SK-N-SH (cell line): ENCODE measurements at regions not wholly inside any gene's neighbourhood (a gene's known extent, or its start where the extent isn't known, plus 50 kb on each side); places are given as distances from the start of the nearest gene placed in this dataset.

Source experiments
- CTCF ChIA-PET: fragments of 300-600, 350-600 bp; formaldehyde crosslinking; extraction: SDS; loops from one replicate; lab custom pipeline; 2021; lab: Yijun Ruan, JAX
- POLR2A ChIA-PET: fragments of 350-600 bp; sonication (Branson Sonifier 250); formaldehyde crosslinking; extraction: SDS; loops from one replicate; lab custom pipeline; 2020; ENCODE audit warnings: antibody characterized with exemption, inconsistent platforms; lab: Yijun Ruan, JAX
- DNase-seq: peaks from one replicate; pipeline ENCODE4 v3.0.0; 2012
- H2AFZ ChIP-seq: fragments of 200-600 bp; sonication (generic); 2 replicates; pipeline ENCODE4 v1.8.1; 2016; ENCODE audit warnings: antibody characterized with exemption, mild to moderate bottlenecking, low read depth
- H3F3A ChIP-seq: fragments of 200-600 bp; sonication (generic); replicated peaks from 2 replicates; pipeline ENCODE3; 2016; ENCODE audit warnings: antibody characterized with exemption, mild to moderate bottlenecking; ENCODE audit not compliant: insufficient read depth
- H3K27ac ChIP-seq, 2 experiments: fragments of 200-500 bp in 1 of 2; fragments of 200-600 bp in 1 of 2; sonication (Bioruptor generic) in 1 of 2; sonication (generic), shearing (Covaris generic) in 1 of 2; 2 replicates each; pipeline versions ENCODE4 v1.5.1 to v1.6.1; 2014 to 2016; ENCODE audit warnings: low read depth in 2 of 2, inconsistent platforms in 1 of 2, low read length in 1 of 2, mild to moderate bottlenecking in 1 of 2, mixed read lengths in 1 of 2
- H3K27me3 ChIP-seq: fragments of 200-600 bp; sonication (generic), shearing (Covaris generic); 2 replicates; pipeline ENCODE4 v1.6.1; 2016; ENCODE audit warnings: mixed run types; ENCODE audit not compliant: insufficient read depth
- H3K36me3 ChIP-seq, 2 experiments: fragments of 200-500 bp in 1 of 2; fragments of 200-600 bp in 1 of 2; sonication (Bioruptor generic) in 1 of 2; sonication (generic) in 1 of 2; replicated peaks in 1 of 2; 2 replicates each; pipeline versions ENCODE3 to v1.5.1; 2014 to 2016; ENCODE audit warnings: low read length in 1 of 2, mild to moderate bottlenecking in 1 of 2; ENCODE audit not compliant: insufficient read depth in 2 of 2, control insufficient read depth in 1 of 2
- H3K4me1 ChIP-seq, 2 experiments: fragments of 200-500 bp in 1 of 2; fragments of 200-600 bp in 1 of 2; sonication (Bioruptor generic) in 1 of 2; sonication (generic), shearing (Covaris generic) in 1 of 2; 2 replicates each; pipeline versions ENCODE4 v1.5.1 to v1.6.1; 2014 to 2016; ENCODE audit warnings: low read depth in 1 of 2, low read length in 1 of 2, mixed run types in 1 of 2; ENCODE audit not compliant: insufficient read depth in 2 of 2, control insufficient read depth in 1 of 2
- H3K4me2 ChIP-seq: fragments of 200-600 bp; sonication (generic), shearing (Covaris generic); 2 replicates; pipeline ENCODE4 v1.6.1; 2017; ENCODE audit warnings: mixed run types
- H3K4me3 ChIP-seq, 2 experiments: fragments of 200-500 bp in 1 of 2; fragments of 200-600 bp in 1 of 2; sonication (Bioruptor generic) in 1 of 2; sonication (generic), shearing (Covaris generic) in 1 of 2; 2 replicates each; pipeline versions ENCODE4 v1.5.1 to v1.8.1; 2014 to 2016; ENCODE audit warnings: low read depth in 2 of 2, inconsistent platforms in 1 of 2, low read length in 1 of 2, mild to moderate bottlenecking in 1 of 2, mixed read lengths in 1 of 2, moderate library complexity in 1 of 2
- H3K79me2 ChIP-seq: fragments of 200-600 bp; sonication (generic); 2 replicates; pipeline ENCODE4 v1.8.1; 2017; ENCODE audit warnings: mild to moderate bottlenecking; ENCODE audit not compliant: insufficient read depth
- H3K9ac ChIP-seq: fragments of 200-600 bp; sonication (generic); 2 replicates; pipeline ENCODE4 v1.6.1; 2017; ENCODE audit warnings: mixed run types
- H3K9me2 ChIP-seq: fragments of 200-600 bp; sonication (generic); 2 replicates; pipeline ENCODE4 v1.6.1; 2017; ENCODE audit warnings: mixed run types
- H3K9me3 ChIP-seq: fragments of 200-600 bp; sonication (generic); 2 replicates; pipeline ENCODE4 v1.6.1; 2017; ENCODE audit warnings: mixed run types, mild to moderate bottlenecking, moderate library complexity
- H4K20me1 ChIP-seq: fragments of 200-600 bp; sonication (generic); 2 replicates; pipeline ENCODE4 v1.6.1; 2017; ENCODE audit warnings: mild to moderate bottlenecking, mixed run types; ENCODE audit not compliant: insufficient read depth
- CTCF ChIP-seq: fragments of 200-600 bp; sonication (generic); IDR thresholded peaks from 2 replicates; pipeline ENCODE4 v1.6.1; 2017; ENCODE audit warnings: antibody characterized with exemption, mild to moderate bottlenecking, moderate library complexity
- EP300 ChIP-seq, 2 experiments: IDR thresholded peaks; 2 replicates each; pipeline versions ENCODE4 v1.4.0 to v1.6.1; 2012; ENCODE audit warnings: borderline replicate concordance in 1 of 2, low read depth in 1 of 2, low read length in 1 of 2
- FOSL2 ChIP-seq: IDR thresholded peaks from 2 replicates; pipeline ENCODE4 v1.4.0; 2012; ENCODE audit warnings: low read depth, mild to moderate bottlenecking, moderate library complexity, borderline replicate concordance
- GABPA ChIP-seq: IDR thresholded peaks from 2 replicates; pipeline ENCODE4 v1.4.0; 2012; ENCODE audit warnings: low read depth, mild to moderate bottlenecking
- GATA2 ChIP-seq: sonication (generic); formaldehyde crosslinking; IDR thresholded peaks from 2 replicates; pipeline ENCODE4 v1.5.0; 2020; ENCODE audit warnings: mild to moderate bottlenecking, missing genetic modification reagents
- JUND ChIP-seq: IDR thresholded peaks from 2 replicates; pipeline ENCODE4 v1.4.0; 2012
- MEF2A ChIP-seq: IDR thresholded peaks from 2 replicates; pipeline ENCODE4 v1.4.0; 2012; ENCODE audit warnings: low read depth, borderline replicate concordance
- MXI1 ChIP-seq: IDR thresholded peaks from 2 replicates; pipeline ENCODE4 v1.6.1; 2012; ENCODE audit warnings: mild to moderate bottlenecking, low read depth, low read length, improper control_type of control experiment
- NFIC ChIP-seq: IDR thresholded peaks from 2 replicates; pipeline ENCODE4 v1.4.0; 2012; ENCODE audit warnings: borderline replicate concordance
- POLR2AphosphoS5 ChIP-seq: IDR thresholded peaks from 2 replicates; pipeline ENCODE4 v1.6.1; 2012; ENCODE audit warnings: low read depth, low read length
- RAD21 ChIP-seq: IDR thresholded peaks from 2 replicates; pipeline ENCODE4 v1.6.1; 2012; ENCODE audit warnings: mild to moderate bottlenecking, low read length
- RCOR1 ChIP-seq: fragments of 150-350 bp; IDR thresholded peaks from 2 replicates; pipeline ENCODE4 v1.6.1; 2017; ENCODE audit warnings: antibody characterized with exemption, low read length
- RXRA ChIP-seq: IDR thresholded peaks from 2 replicates; pipeline ENCODE4 v1.4.0; 2012; ENCODE audit warnings: low read depth, mild to moderate bottlenecking, borderline replicate concordance
- SMC3 ChIP-seq: IDR thresholded peaks from 2 replicates; pipeline ENCODE4 v1.6.1; 2012; ENCODE audit warnings: low read depth, low read length, improper control_type of control experiment
- TAF1 ChIP-seq: IDR thresholded peaks from 2 replicates; pipeline ENCODE4 v1.6.1; 2012; ENCODE audit warnings: low read depth, mild to moderate bottlenecking, low read length, moderate library complexity, borderline replicate concordance
- TCF12 ChIP-seq: IDR thresholded peaks from 2 replicates; pipeline ENCODE4 v1.4.0; 2012
- USF1 ChIP-seq: IDR thresholded peaks from 2 replicates; pipeline ENCODE4 v1.4.0; 2012; ENCODE audit warnings: low read depth, borderline replicate concordance
- WGBS: methylation state at CpG from one replicate; pipeline ENCODE4 v1.1.6; 2017; ENCODE audit warnings: low lambda C conversion rate; 5-methylcytosine and 5-hydroxymethylcytosine counted together

- TF ChIP-seq CTCF: peak; percentile 79
These were observed 98.5 kb upstream of the PABPC3 start (continued) for GRCh38 chr13:24997367-24997967.

GRCh38 chr13:24998433-24998832, 97.5 kb upstream of the PABPC3 start:
- CTCF ChIA-PET: interaction anchor here (1.1 to 2.1 kb wide), 5 partner anchors 15 to 304 kb away, joined by 3 to 8 read pairs (median 5); no protein-coding TSS in a partner anchor
- H3K4me1 ChIP-seq: no peaks in the 10 kb centered on the region

GRCh38 chr13:25001476-25002206, 94.3 kb upstream of the PABPC3 start:
- Histone ChIP-seq H3K4me1 (no peaks in the 10 kb centered on the region), H3K9ac (no peak overlapping the region), H3K27me3 (no peaks in the 10 kb centered on the region; the same call in 1 of the 2 replicates), H3K36me3 (no peaks in the 10 kb centered on the region), H3F3A (no peaks in the 10 kb centered on the region), H3K9me2 (no peaks in the 10 kb centered on the region), H4K20me1 (no peaks in the 10 kb centered on the region), H3K9me3 (no peaks in the 10 kb centered on the region), H3K27ac (no peak overlapping the region), H3K79me2 (no peaks in the 10 kb centered on the region), H3K4me2 (0 out of 2 replicates have a peak overlapping the region, but pooled peaks have one; percentile 26), H3K4me3 (no peak overlapping the region; a peak in 1 of 4 replicates), H2AFZ (peak overlapping the region; percentile 13; the same call in 1 of the 2 replicates)
- CTCF ChIA-PET: interaction anchor here (0.7 to 1.3 kb wide), 2 partner anchors 7 to 35 kb away, joined by 3 to 4 read pairs; no protein-coding TSS in a partner anchor
- 50% methylated on average over 11 of the region's 11 CpGs for WGBS
- no peak for DNase-seq
- TF ChIP-seq NFIC (no peak), TAF1 (no peak), JUND (no peak), USF1 (no peak), POLR2AphosphoS5 (no peak), TCF12 (no peak), SMC3 (no peak), MEF2A (no peak), RAD21 (no peak), FOSL2 (no peak)
- POLR2A ChIA-PET: no interaction called here

More at GRCh38 chr13:24998433-24998832, 97.5 kb upstream of the PABPC3 start:
- H4K20me1 ChIP-seq: no peaks in the 10 kb centered on the region
- no peaks in the 10 kb centered on the region for H3K36me3 ChIP-seq
- H3K9me2 ChIP-seq: no peaks in the 10 kb centered on the region
- no peak for TF ChIP-seq MXI1
- TF ChIP-seq RXRA: no peak
- no peak for TF ChIP-seq TCF12
- no peak for TF ChIP-seq RAD21
- TF ChIP-seq GABPA: no peak
- TF ChIP-seq TAF1: no peak
- no peak for TF ChIP-seq RCOR1
- no peak for TF ChIP-seq EP300 (IDR thresholded peaks at IDR 0.05; ENCODE audit: borderline replicate concordance in 1 of 2, low read depth in 1 of 2, low read length in 1 of 2)
- TF ChIP-seq GATA2 (CRISPR knock-in tag): no peak
- DNase-seq: no peak
- H3K9ac ChIP-seq: no peak overlapping the region
- H2AFZ ChIP-seq: no peak overlapping the region
- no peak overlapping the region for H3K4me3 ChIP-seq
- H3K4me2 ChIP-seq: no peak overlapping the region
- H3F3A ChIP-seq: no peaks in the 10 kb centered on the region
- 31% methylated on average over 8 of the region's 8 CpGs for WGBS
- no peaks in the 10 kb centered on the region for H3K79me2 ChIP-seq
- no peaks in the 10 kb centered on the region; the same call in 1 of the 2 replicates for H3K27me3 ChIP-seq
- POLR2A ChIA-PET: no interaction called here
- H3K9me3 ChIP-seq: no peaks in the 10 kb centered on the region
- H3K27ac ChIP-seq: no peak overlapping the region
